Type B pancreatic cell (in vitro differentiated cells): ENCODE measurements at regions not wholly inside any gene's neighbourhood (a gene's known extent, or its start where the extent isn't known, plus 50 kb on each side); places are given as distances from the start of the nearest gene placed in this dataset.

Source experiments
- DNase-seq: peaks from one replicate; pipeline ENCODE4 v3.0.0; 2021; ENCODE audit warnings: mixed read lengths; ENCODE audit not compliant: unreplicated experiment; ENCODE audit errors: extremely low spot score
- H3K27ac Mint-ChIP-seq: 2 replicates; pipeline ENCODE4 v1.8.0; 2021; ENCODE audit warnings: mild to moderate bottlenecking, mixed read lengths
- H3K27me3 Mint-ChIP-seq: 2 replicates; pipeline ENCODE4 v1.8.0; 2021; ENCODE audit warnings: mixed read lengths
- H3K36me3 Mint-ChIP-seq: 2 replicates; pipeline ENCODE4 v1.8.0; 2021; ENCODE audit warnings: mixed read lengths
- H3K4me1 Mint-ChIP-seq: one replicate; pipeline ENCODE4 v1.8.0; 2021; ENCODE audit warnings: mixed read lengths; ENCODE audit not compliant: unreplicated experiment
- H3K4me3 Mint-ChIP-seq: 2 replicates; pipeline ENCODE4 v1.8.0; 2021; ENCODE audit warnings: mild to moderate bottlenecking, mixed read lengths
- H3K9me3 Mint-ChIP-seq: 2 replicates; pipeline ENCODE4 v1.8.0; 2021; ENCODE audit warnings: mixed read lengths
- TF ChIP-seq, protein P1 (sequence below): fragments of 200-600 bp; sonication (generic); conservative IDR thresholded peaks from 2 replicates; pipeline ENCODE4 v1.5.0; 2021; ENCODE audit warnings: antibody characterized with exemption, mild to moderate bottlenecking

DNA sequence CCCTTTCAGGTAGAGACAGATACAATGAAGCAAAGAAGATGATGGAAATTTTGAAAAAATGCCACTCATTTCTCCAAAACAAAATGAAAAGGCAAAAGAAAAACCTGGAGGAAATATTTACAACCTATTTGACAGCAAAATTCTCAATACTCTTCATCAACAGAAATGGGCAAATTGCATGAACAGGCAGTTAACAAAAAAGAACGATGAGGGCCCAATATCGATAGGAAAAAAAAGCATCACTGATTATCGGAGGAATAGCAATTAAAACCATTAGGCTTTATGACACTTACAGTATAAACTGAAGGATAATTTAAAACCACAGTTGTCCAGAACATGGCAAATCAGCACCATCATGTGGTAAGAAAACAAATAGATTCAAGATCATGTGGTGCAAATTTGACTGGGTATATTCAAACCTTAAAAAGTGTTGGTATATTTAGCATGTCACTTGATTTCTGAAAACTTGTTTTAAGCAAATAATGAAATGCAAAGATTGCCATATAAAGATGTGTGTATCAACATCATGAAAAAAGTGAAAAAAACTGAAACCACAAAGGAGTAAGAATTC is 222.9 kb downstream of the BRD1 start:
- Mint-ChIP-seq H3K9me3 (no peaks in the 10 kb centered on the region), H3K4me3 (no peak overlapping the region), H3K36me3 (no peaks in the 10 kb centered on the region), H3K4me1 (no peaks in the 10 kb centered on the region), H3K27ac (no peak overlapping the region), H3K27me3 (no peaks in the 10 kb centered on the region)
- DNase-seq: no peak
- TF ChIP-seq, protein P1, sequence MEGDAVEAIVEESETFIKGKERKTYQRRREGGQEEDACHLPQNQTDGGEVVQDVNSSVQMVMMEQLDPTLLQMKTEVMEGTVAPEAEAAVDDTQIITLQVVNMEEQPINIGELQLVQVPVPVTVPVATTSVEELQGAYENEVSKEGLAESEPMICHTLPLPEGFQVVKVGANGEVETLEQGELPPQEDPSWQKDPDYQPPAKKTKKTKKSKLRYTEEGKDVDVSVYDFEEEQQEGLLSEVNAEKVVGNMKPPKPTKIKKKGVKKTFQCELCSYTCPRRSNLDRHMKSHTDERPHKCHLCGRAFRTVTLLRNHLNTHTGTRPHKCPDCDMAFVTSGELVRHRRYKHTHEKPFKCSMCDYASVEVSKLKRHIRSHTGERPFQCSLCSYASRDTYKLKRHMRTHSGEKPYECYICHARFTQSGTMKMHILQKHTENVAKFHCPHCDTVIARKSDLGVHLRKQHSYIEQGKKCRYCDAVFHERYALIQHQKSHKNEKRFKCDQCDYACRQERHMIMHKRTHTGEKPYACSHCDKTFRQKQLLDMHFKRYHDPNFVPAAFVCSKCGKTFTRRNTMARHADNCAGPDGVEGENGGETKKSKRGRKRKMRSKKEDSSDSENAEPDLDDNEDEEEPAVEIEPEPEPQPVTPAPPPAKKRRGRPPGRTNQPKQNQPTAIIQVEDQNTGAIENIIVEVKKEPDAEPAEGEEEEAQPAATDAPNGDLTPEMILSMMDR: no peak

GRCh38 chr22:49603016-49603415 is 224.7 kb downstream of the BRD1 start:
- H3K36me3 Mint-ChIP-seq: no peaks in the 10 kb centered on the region
- DNase-seq: no peak
- H3K9me3 Mint-ChIP-seq: no peaks in the 10 kb centered on the region
- H3K4me3 Mint-ChIP-seq: no peak overlapping the region
- H3K4me1 Mint-ChIP-seq: no peaks in the 10 kb centered on the region
- no peaks in the 10 kb centered on the region for H3K27me3 Mint-ChIP-seq
- no peak overlapping the region for H3K27ac Mint-ChIP-seq
- TF ChIP-seq, protein P1: no peak

- H3K27ac Mint-ChIP-seq: no peak overlapping the region
- H3K9me3 Mint-ChIP-seq: no peaks in the 10 kb centered on the region
- no peaks in the 10 kb centered on the region for H3K36me3 Mint-ChIP-seq
- H3K4me3 Mint-ChIP-seq: no peak overlapping the region
- no peaks in the 10 kb centered on the region for H3K27me3 Mint-ChIP-seq
- no peaks in the 10 kb centered on the region for H3K4me1 Mint-ChIP-seq
- no peak for DNase-seq
- TF ChIP-seq, protein P1: no peak
Observed at GRCh38 chr22:49602481-49602880, 225.2 kb downstream of the BRD1 start.

DNA sequence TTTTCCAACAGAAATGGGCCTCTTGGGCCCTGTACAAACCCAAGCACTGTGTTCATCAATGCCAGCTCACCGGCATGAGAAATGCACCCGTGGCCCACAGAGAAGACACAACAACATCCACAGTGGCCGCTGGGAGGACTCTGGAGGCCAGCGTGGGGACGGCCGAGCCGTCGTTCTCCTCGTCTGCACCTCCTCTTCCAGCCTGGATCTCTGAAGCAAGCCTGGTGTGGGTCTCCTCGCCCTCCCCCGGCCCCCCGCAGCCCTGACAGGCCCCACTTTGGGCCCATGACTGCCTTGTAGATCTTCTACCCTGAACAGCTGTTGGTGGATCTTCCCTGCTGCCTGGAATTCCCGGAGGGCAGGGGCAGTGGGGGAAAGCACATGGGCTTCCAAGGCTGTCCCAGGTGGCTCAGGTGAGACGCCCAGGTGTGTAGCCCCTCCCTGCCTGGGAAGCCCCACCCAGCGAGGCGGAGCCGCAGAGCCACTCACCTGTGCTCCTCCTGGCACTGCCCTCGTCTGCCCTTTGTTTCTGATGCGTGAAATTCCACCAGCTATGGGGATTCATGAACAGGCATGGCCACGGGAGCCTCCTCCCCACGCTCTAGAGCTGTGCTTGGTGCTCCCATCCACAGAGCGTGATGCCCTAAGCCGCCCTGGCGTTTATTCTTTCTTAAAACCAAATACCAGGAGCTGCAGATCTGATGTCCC is 225.9 kb downstream of the BRD1 start:
- TF ChIP-seq, protein P1: no peak
- Mint-ChIP-seq H3K27ac (no peak overlapping the region), H3K4me3 (no peak overlapping the region), H3K36me3 (no peaks in the 10 kb centered on the region), H3K27me3 (no peaks in the 10 kb centered on the region), H3K4me1 (no peaks in the 10 kb centered on the region), H3K9me3 (no peaks in the 10 kb centered on the region)
- no peak for DNase-seq

GRCh38 chr22:49600891-49601431 is 226.7 kb downstream of the BRD1 start:
- Mint-ChIP-seq H3K27me3 (no peaks in the 10 kb centered on the region), H3K27ac (no peak overlapping the region), H3K4me3 (no peak overlapping the region), H3K36me3 (no peaks in the 10 kb centered on the region), H3K9me3 (no peaks in the 10 kb centered on the region), H3K4me1 (no peaks in the 10 kb centered on the region)
- TF ChIP-seq, protein P1: no peak
- DNase-seq: no peak
